ENCODE measurements at regions not wholly inside any gene's neighbourhood (a gene's known extent, or its start where the extent isn't known, plus 50 kb on each side); places are given as distances from the start of the nearest gene placed in this dataset.

- TF ChIP-seq CTCF (conservative IDR thresholded peaks at IDR 0.05; ENCODE audit: low read length): no peak
- no peak for TF ChIP-seq EZH2phosphoT487 (IDR thresholded peaks at IDR 0.05; ENCODE audit: borderline replicate concordance, low read depth, low read length)
Observed at GRCh38 chr16:86971251-86971650, 345.9 kb downstream of the C16orf95 start.

Data from OCI-LY7 (cell line).